BJ (cell line): ENCODE measurements at regions not wholly inside any gene's neighbourhood (a gene's known extent, or its start where the extent isn't known, plus 50 kb on each side); places are given as distances from the start of the nearest gene placed in this dataset.
"Not testable (repeated sequence)": the region's sequence is repeated elsewhere in the genome, so short reads cannot be mapped to it uniquely, and the experiment has no call there.

ENCODE experiments used
- CTCF ChIA-PET: fragments of 350-600 bp; formaldehyde crosslinking; extraction: SDS; loops from one replicate; lab custom pipeline; 2021; ENCODE audit warnings: antibody characterized with exemption, inconsistent platforms; lab: Yijun Ruan, JAX
- POLR2A ChIA-PET: fragments of 300-600 bp; sonication (Branson Sonifier 250); formaldehyde crosslinking; extraction: SDS; loops from one replicate; lab custom pipeline; 2021; ENCODE audit warnings: antibody characterized with exemption; lab: Charles Lee
- DNase-seq: peaks from one replicate; pipeline ENCODE4 v3.0.0-alpha.2; 2011; ENCODE audit warnings: low read depth
- H3K27me3 ChIP-seq: 2 replicates; pipeline ENCODE4 v1.6.0; 2011; ENCODE audit warnings: low read length; ENCODE audit not compliant: control insufficient read depth, insufficient read depth
- H3K36me3 ChIP-seq: 2 replicates; pipeline ENCODE4 v1.5.1; 2011; ENCODE audit warnings: low read length; ENCODE audit not compliant: control insufficient read depth, insufficient read depth
- H3K4me3 ChIP-seq: 2 replicates; pipeline ENCODE4 v1.5.1; 2011; ENCODE audit warnings: low read depth, mild to moderate bottlenecking, control low read depth, low read length
- TF ChIP-seq, protein P1 (sequence below): IDR thresholded peaks from 2 replicates; pipeline ENCODE4 v1.5.1; 2011; ENCODE audit warnings: low read depth, mild to moderate bottlenecking, control low read depth, inconsistent platforms, low read length, moderate library complexity; ENCODE audit not compliant: insufficient read depth

DNA sequence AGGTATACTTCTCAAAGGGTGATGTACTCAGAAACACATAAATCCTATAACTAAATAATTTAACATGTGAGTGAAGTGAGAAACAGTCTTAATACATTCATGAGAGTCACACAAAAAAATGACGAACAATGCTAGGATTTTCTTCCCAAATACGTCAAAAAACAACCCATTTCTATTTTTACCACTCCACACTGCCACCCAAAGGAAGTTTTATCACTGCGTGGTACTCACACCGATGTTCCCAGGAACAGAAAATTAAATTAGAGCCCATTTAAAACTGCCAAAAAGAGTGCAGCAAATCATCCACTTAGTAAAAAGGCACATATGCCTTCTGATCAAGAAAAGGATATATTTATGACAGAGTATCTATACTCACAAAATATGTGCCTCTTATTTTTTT is 710.9 kb upstream of the FAT3 start:
- H3K4me3 ChIP-seq = no peak overlapping the region
- H3K27me3 ChIP-seq = no peaks in the 10 kb centered on the region
- TF ChIP-seq, protein P1, sequence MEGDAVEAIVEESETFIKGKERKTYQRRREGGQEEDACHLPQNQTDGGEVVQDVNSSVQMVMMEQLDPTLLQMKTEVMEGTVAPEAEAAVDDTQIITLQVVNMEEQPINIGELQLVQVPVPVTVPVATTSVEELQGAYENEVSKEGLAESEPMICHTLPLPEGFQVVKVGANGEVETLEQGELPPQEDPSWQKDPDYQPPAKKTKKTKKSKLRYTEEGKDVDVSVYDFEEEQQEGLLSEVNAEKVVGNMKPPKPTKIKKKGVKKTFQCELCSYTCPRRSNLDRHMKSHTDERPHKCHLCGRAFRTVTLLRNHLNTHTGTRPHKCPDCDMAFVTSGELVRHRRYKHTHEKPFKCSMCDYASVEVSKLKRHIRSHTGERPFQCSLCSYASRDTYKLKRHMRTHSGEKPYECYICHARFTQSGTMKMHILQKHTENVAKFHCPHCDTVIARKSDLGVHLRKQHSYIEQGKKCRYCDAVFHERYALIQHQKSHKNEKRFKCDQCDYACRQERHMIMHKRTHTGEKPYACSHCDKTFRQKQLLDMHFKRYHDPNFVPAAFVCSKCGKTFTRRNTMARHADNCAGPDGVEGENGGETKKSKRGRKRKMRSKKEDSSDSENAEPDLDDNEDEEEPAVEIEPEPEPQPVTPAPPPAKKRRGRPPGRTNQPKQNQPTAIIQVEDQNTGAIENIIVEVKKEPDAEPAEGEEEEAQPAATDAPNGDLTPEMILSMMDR = no peak
- no peaks in the 10 kb centered on the region for H3K36me3 ChIP-seq
- no peak for DNase-seq
- ChIA-PET CTCF (no interaction called here), POLR2A (no interaction called here)

DNA sequence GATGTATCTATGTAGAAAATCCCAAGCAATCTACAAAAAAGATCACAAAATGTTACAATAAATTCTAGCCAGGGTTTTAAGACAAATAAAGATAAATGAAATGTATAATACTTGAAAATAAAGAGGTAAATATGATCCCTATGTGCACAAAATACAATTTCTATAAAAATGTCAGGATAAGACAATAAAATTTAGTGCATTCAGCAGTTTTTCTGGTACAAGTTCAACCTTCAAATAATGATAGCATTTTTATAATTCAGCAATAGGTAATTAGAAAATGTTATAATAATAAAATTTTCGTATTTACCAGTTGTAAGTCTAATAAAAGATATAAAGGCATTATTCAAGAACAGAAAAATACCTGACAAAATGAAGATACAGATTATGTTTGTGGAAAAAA is 726.8 kb upstream of the FAT3 start:
- POLR2A ChIA-PET = no interaction called here
- no peak for DNase-seq

GRCh38 chr11:91495837-91496236 is 728.8 kb upstream of the FAT3 start:
- ChIA-PET POLR2A (no interaction called here), CTCF (interaction anchor here (0.6 to 1.0 kb wide), 2 partner anchors 49 to 144 kb away, joined by 3 to 4 read pairs; no protein-coding TSS in a partner anchor)
- Histone ChIP-seq H3K27me3 (no peaks in the 10 kb centered on the region), H3K4me3 (no peak overlapping the region), H3K36me3 (no peaks in the 10 kb centered on the region)
- TF ChIP-seq, protein P1 = no peak
- no peak for DNase-seq

More for the DNA sequence above, 726.8 kb upstream of the FAT3 start:
- Histone ChIP-seq H3K36me3 (no peaks in the 10 kb centered on the region), H3K4me3 (no peak overlapping the region), H3K27me3 (no peaks in the 10 kb centered on the region)
- CTCF ChIA-PET = no interaction called here
- TF ChIP-seq, protein P1 = no peak

DNA sequence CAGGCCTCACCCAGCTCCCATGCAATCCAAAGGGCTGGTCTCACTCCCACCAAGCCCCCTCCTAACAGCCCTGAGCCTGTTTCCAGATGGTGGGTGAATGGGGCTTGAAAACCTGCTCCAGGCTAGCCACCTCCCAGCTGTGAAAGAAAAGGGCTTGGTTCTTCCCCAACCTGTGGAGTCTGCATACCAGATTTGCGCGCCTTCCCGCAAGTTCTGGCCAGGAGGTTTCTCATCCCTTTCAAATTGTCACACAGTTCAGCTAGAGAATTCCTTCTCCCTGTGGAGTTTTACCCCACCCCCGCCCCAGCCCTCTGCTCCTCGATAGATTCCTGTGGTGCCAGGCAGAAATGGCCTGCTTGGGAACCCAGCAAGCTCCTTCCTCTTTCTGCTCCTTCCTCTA is 734.6 kb upstream of the FAT3 start:
- Histone ChIP-seq H3K36me3 (no peaks in the 10 kb centered on the region), H3K4me3 (no peak overlapping the region), H3K27me3 (no peaks in the 10 kb centered on the region)
- CTCF ChIA-PET = no interaction called here
- POLR2A ChIA-PET = no interaction called here
- no peak for DNase-seq
- TF ChIP-seq, protein P1 = no peak

GRCh38 chr11:91483956-91484355 is 740.7 kb upstream of the FAT3 start:
- CTCF ChIA-PET, DNase-seq, H3K27me3 ChIP-seq, H3K4me3 ChIP-seq, POLR2A ChIA-PET, H3K36me3 ChIP-seq: not testable (repeated sequence)

DNA sequence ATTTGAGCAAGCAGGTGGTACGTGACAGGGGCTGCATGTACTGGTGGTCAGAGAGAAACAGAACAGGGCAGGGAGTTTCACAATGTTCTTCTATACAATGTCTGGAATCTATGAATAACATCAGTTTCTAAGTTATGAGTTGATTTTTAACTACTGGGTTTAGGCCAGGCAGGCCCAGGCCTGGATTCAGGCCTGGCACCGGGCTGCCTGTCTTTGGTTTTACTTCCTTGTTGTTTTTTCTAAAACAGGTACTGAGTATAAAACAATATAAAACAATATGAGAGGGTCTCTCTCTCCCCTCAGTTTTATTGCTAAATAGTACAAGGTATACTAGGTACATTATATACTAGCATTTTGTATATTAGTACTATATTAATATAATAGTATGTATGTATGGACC is 742.7 kb upstream of the FAT3 start:
- H3K27me3 ChIP-seq, H3K36me3 ChIP-seq, H3K4me3 ChIP-seq, POLR2A ChIA-PET, DNase-seq, CTCF ChIA-PET: not testable (repeated sequence)
